OCI-LY3 (cell line): ENCODE measurements at regions not wholly inside any gene's neighbourhood (a gene's known extent, or its start where the extent isn't known, plus 50 kb on each side); places are given as distances from the start of the nearest gene placed in this dataset.

Experiments used
- H2AFZ ChIP-seq: fragments of 200-600, 300-600 bp; shearing (Covaris generic); 2 replicates; pipeline ENCODE4 v1.6.0; 2014; ENCODE audit warnings: antibody characterized with exemption, low read depth, low read length
- H3K27ac ChIP-seq: fragments of 200-600, 300-600 bp; sonication (generic); 2 replicates; pipeline ENCODE4 v1.5.1; 2014; ENCODE audit warnings: mild to moderate bottlenecking, low read length, moderate library complexity, mixed read lengths
- H3K27me3 ChIP-seq: fragments of 200-600, 300-600 bp; sonication (generic); 2 replicates; pipeline ENCODE4 v1.6.1; 2014; ENCODE audit warnings: low read depth, low read length, mixed read lengths
- H3K36me3 ChIP-seq: fragments of 200-600, 300-600 bp; sonication (generic); replicated peaks from 2 replicates; pipeline ENCODE3; 2014; ENCODE audit warnings: low read depth, low read length, mixed read lengths
- H3K4me1 ChIP-seq: fragments of 300-600, 200-600 bp; sonication (generic); 2 replicates; pipeline ENCODE4 v1.6.1; 2014; ENCODE audit warnings: low read length, mixed read lengths
- H3K4me2 ChIP-seq: fragments of 200-600, 300-600 bp; sonication (generic); 2 replicates; pipeline ENCODE4 v1.6.1; 2014; ENCODE audit warnings: low read length, mixed read lengths
- H3K4me3 ChIP-seq: fragments of 300-600, 200-600 bp; sonication (generic); 2 replicates; pipeline ENCODE4 v1.5.1; 2014; ENCODE audit warnings: antibody characterized with exemption, mild to moderate bottlenecking, low read length, moderate library complexity
- H3K79me2 ChIP-seq: fragments of 300-600, 200-600 bp; shearing (Covaris generic); 2 replicates; pipeline ENCODE4 v1.6.1; 2014; ENCODE audit warnings: mild to moderate bottlenecking, low read length, mixed read lengths
- H3K9ac ChIP-seq: fragments of 300-600, 200-600 bp; shearing (Covaris generic); 2 replicates; pipeline ENCODE4 v1.6.0; 2014; ENCODE audit warnings: mild to moderate bottlenecking, low read length, moderate library complexity
- H3K9me3 ChIP-seq: fragments of 200-600, 300-600 bp; shearing (Covaris generic); 2 replicates; pipeline ENCODE4 v1.6.1; 2014; ENCODE audit warnings: low read length, mixed read lengths; ENCODE audit not compliant: insufficient read depth
- H4K20me1 ChIP-seq: fragments of 200-600, 300-600 bp; sonication (generic); 2 replicates; pipeline ENCODE4 v1.6.1; 2016; ENCODE audit warnings: low read length, mixed read lengths; ENCODE audit not compliant: insufficient read depth
- CTCF ChIP-seq: fragments of 200-600, 300-600 bp; sonication (generic); IDR thresholded peaks from 2 replicates; pipeline ENCODE4 v1.5.1; 2014; ENCODE audit warnings: antibody characterized with exemption, low read length, low read depth
- EZH2phosphoT487 ChIP-seq: fragments of 200-600 bp; shearing (Covaris generic); IDR thresholded peaks from 2 replicates; pipeline ENCODE4 v1.6.1; 2018; ENCODE audit warnings: antibody characterized with exemption, mixed run types, low read depth

GRCh38 chr2:234580686-234581085, 83.8 kb upstream of the ARL4C start:
- H3K9ac ChIP-seq = no peak overlapping the region
- no peaks in the 10 kb centered on the region for H4K20me1 ChIP-seq
- H3K4me3 ChIP-seq = 0 out of 2 replicates have a peak overlapping the region, but pooled peaks have one; percentile 48
- no peaks in the 10 kb centered on the region for H3K27me3 ChIP-seq
- H3K9me3 ChIP-seq = no peaks in the 10 kb centered on the region
- TF ChIP-seq EZH2phosphoT487 (no peak), CTCF (no peak)
- H3K4me1 ChIP-seq = peaks cover 76% of the 10 kb centered on the region
- H3K27ac ChIP-seq = peak overlapping the region; percentile 81; the same call in 1 of the 2 replicates
- H3K79me2 ChIP-seq = no peaks in the 10 kb centered on the region
- H3K4me2 ChIP-seq = peak overlapping the region; percentile 84
- H3K36me3 ChIP-seq = no peaks in the 10 kb centered on the region
- no peak overlapping the region for H2AFZ ChIP-seq

- Histone ChIP-seq H3K9ac (peak overlapping the region; percentile 35; the same call in 1 of the 2 replicates), H3K36me3 (no peaks in the 10 kb centered on the region), H3K4me2 (peak overlapping the region; percentile 84), H3K4me3 (no peak overlapping the region), H4K20me1 (no peaks in the 10 kb centered on the region), H3K79me2 (no peaks in the 10 kb centered on the region), H3K27me3 (no peaks in the 10 kb centered on the region), H2AFZ (peak overlapping the region; percentile 59; the same call in 1 of the 2 replicates), H3K4me1 (peaks cover 83% of the 10 kb centered on the region), H3K9me3 (no peaks in the 10 kb centered on the region), H3K27ac (peak overlapping the region; percentile 81)
- TF ChIP-seq EZH2phosphoT487 (no peak), CTCF (no peak)
Observed at GRCh38 chr2:234579231-234579962, 82.5 kb upstream of the ARL4C start.

- no peak for TF ChIP-seq CTCF
- TF ChIP-seq EZH2phosphoT487 = no peak
- H3K27ac ChIP-seq = peak overlapping the region; percentile 56; the same call in 1 of the 2 replicates
Observed at GRCh38 chr2:234578389-234578788, 81.5 kb upstream of the ARL4C start.

GRCh38 chr2:234577191-234577590, 80.3 kb upstream of the ARL4C start:
- H3K27ac ChIP-seq = peak overlapping the region; percentile 56
- no peaks in the 10 kb centered on the region for H4K20me1 ChIP-seq
- no peak overlapping the region for H3K4me3 ChIP-seq
- no peaks in the 10 kb centered on the region for H3K9me3 ChIP-seq
- no peaks in the 10 kb centered on the region for H3K79me2 ChIP-seq
- 0 out of 2 replicates have a peak overlapping the region, but pooled peaks have one; percentile 55 for H2AFZ ChIP-seq
- peak overlapping the region; percentile 4; the same call in 1 of the 2 replicates for H3K9ac ChIP-seq
- H3K4me1 ChIP-seq = peaks cover 90% of the 10 kb centered on the region
- peak overlapping the region; percentile 47 for H3K4me2 ChIP-seq
- H3K27me3 ChIP-seq = no peaks in the 10 kb centered on the region
- TF ChIP-seq EZH2phosphoT487 = no peak
- no peak for TF ChIP-seq CTCF
- no peaks in the 10 kb centered on the region for H3K36me3 ChIP-seq

More at GRCh38 chr2:234578389-234578788, 81.5 kb upstream of the ARL4C start:
- Histone ChIP-seq H3K27me3 (no peaks in the 10 kb centered on the region), H3K4me1 (peaks cover 90% of the 10 kb centered on the region), H2AFZ (no peak overlapping the region), H3K4me2 (no peak overlapping the region), H3K36me3 (no peaks in the 10 kb centered on the region), H3K9me3 (no peaks in the 10 kb centered on the region), H4K20me1 (no peaks in the 10 kb centered on the region), H3K79me2 (no peaks in the 10 kb centered on the region), H3K4me3 (no peak overlapping the region), H3K9ac (no peak overlapping the region)
